Fibroblast of skin of back (primary cell): ENCODE measurements at regions not wholly inside any gene's neighbourhood (a gene's known extent, or its start where the extent isn't known, plus 50 kb on each side); places are given as distances from the start of the nearest gene placed in this dataset.
"Not testable (repeated sequence)": the region's sequence is repeated elsewhere in the genome, so short reads cannot be mapped to it uniquely, and the experiment has no call there.

Experiments used
- DNase-seq: peaks from one replicate; pipeline ENCODE4 v3.0.0-alpha.2; 2013

- DNase-seq, result no peak
Observed at GRCh38 chr5:171542525-171543140, 123.2 kb downstream of the FGF18 start.

- peak; percentile 21 for DNase-seq
Observed at GRCh38 chr5:171543148-171543815, 123.8 kb downstream of the FGF18 start.

DNA sequence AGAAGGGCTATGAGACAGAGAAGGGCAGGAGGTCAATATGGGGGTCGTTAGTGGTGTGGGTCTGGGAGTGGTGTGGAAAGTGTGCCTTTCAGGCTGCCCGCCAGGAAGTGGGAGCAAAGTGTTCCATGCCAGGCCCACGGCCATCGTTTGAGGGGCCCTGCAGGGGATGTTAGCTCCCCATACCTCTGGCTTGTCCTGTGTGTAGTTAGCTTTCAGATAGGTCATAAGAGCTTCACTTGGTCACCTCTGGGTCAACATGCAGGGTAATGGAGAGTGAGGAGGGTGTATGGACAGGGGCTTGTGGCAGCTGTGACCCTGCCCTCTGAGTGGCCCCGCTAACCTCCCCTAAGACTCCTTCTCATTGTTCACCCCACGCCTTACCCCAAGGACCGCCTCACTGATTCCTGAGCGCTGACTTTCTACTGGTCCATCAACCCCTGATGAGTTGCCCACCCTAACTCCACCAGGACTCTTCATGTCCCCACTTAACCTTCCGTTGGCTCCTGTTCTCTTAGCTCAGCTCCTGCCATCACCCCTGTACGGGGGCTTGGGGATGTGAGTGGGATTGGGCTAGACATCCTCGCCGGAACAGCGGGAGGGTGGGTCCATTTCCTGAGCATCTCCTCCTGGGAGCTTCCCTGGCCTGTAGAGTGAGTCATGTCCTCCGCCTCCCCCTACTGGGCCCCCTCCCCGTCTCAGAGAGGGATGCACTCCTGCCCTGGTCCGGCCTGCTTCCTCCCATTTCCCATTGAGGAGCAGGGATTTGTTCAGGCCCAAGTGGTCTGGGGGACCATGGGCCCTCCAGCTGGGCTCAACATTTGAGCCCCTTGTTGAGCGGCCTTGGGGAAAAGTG is 125.7 kb downstream of the FGF18 start:
- DNase-seq, result no peak

GRCh38 chr5:171549274-171549673 is 129.8 kb downstream of the FGF18 start:
- no peak for DNase-seq

GRCh38 chr5:171553817-171554216 is 134.4 kb downstream of the FGF18 start:
- not testable (repeated sequence) for DNase-seq

DNA sequence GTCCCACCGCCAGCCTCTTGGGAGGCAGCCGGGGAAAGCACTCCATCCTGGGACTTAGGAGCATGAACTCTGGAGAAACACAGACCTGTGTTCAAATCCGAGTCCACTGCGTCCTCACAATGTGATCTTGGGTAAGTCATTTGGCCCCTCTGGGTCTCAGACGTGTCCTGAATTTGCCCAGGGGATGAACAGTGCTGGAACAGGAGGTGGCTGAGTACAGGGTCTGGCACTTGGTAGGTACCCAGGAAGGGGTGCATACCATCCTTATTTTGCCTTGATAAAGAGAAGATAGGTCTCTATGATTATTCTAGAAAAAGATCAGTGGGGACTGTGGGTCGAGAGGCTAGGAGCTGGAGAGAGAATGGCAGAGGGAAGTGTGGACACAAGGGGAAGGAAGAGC is 135.7 kb downstream of the FGF18 start:
- no peak for DNase-seq

GRCh38 chr5:171562822-171563221 is 143.4 kb downstream of the FGF18 start:
- DNase-seq, result no peak

GRCh38 chr5:171568389-171568788 is 148.9 kb downstream of the FGF18 start:
- no peak for DNase-seq

DNA sequence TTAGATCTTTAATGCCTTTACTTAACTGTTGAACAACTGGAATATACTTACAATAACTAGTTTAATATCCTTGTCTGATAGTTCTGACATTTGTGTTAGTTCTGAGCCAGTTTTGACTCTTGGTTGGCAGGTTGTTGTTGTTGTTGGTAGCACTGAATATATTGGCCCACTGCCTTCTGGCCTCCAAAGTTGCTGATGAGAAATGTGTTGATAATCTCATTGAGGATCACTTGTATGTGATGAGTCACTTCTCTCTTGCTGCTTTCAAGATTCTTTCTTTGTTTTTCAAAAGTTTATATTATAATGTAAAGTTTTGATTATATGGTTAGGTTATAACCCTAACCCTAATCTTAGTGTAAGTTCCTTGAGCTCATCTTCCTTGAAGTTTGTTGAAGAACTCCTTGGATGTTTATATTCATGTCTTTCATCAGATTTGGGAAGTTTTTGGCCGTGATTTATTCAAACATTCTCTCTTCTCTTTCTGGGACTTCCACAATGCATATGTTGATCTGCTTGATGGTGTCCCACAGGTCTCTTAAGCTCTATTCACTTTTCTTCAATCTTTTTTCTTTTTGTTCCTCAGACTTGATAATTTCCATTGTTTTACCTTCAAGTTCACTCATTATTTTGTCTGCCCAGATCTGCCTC is 149.7 kb downstream of the FGF18 start:
- no peak for DNase-seq

- DNase-seq, result no peak
Observed at GRCh38 chr5:171570244-171570825, 150.9 kb downstream of the FGF18 start.

DNA sequence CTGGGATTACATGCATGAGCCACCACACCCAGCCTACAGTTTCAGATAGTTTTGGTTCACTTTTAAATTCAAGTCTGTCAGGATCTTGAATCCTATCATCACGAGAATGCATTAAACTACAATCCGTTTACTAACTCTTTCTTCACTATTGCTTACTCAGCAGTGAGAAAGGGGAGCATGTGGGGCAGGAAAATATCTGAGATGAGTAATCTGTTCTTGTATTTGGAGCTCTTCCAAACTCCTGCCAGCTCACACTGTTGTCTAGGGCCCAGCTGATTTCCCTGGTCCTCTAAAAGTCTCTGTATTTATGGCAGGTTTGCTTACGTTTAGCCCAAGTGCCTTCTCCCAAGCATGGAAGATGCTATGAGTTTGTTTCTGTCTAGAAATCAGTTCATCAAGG is 152.2 kb downstream of the FGF18 start:
- peak; percentile 56 for DNase-seq

DNA sequence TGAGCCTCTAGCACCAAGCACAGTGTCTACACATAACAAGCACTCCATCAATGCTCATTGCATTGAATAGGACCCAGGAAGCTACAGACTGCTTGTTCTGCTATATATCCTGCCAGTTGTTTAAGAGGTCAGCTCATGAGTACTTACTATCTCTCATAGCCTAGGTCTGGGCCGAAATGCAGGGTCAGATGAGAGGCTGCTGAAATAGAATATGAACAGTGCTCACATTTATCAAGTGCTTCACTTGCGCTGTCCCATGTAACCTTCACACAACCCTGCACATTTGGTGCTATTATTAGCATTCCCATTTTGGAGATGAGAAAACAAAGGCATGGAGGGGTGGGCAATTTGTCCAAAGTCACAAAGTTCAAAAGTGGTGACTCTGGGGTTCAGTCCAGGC is 153.6 kb downstream of the FGF18 start:
- DNase-seq, result no peak

GRCh38 chr5:171573451-171574225 is 154.2 kb downstream of the FGF18 start:
- no peak for DNase-seq

DNA sequence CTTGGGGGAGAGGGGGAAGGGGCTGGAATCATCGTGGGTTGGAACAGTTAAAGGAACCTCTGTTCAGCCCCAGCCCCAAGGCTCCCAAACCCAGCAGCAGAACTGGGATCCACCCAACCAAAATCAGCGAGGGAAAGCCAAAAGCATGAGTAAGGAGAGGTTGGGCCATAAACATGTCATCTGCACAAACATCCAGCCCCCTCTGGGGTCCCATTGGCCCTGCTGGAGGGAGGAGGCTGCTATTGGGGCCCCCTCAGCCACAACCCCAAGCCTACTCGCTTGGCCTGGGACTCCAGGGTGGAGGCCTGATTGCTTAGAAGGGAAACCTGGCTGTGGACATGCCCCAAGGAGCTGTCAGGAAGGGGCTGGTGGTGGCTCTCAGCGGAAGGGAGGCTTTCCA is 154.9 kb downstream of the FGF18 start:
- no peak for DNase-seq

- DNase-seq, result no peak
Observed at GRCh38 chr5:171575386-171575785, 155.9 kb downstream of the FGF18 start.

DNA sequence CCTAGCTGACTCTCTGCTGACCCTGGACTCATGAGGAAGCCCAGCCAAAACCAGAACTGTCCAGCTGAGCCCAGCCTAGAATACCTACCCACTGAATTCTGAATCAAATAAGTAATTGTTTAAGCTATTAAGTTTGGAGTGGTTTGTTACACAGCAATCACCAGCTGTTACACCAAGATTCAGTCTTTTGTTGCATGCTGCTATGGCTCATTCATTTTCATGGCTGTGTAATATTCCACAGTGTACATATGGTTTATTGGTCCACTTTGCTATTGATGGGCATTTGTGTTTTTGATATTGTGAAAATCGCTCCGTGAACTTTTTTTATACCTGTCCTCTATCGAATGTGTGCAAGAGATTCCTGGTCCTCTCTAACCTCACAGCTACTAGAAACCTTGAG is 156.4 kb downstream of the FGF18 start:
- DNase-seq, result no peak

- DNase-seq, result no peak
Observed at GRCh38 chr5:171577042-171577758, 157.8 kb downstream of the FGF18 start.

GRCh38 chr5:171578049-171578828 is 158.8 kb downstream of the FGF18 start:
- no peak for DNase-seq

DNA sequence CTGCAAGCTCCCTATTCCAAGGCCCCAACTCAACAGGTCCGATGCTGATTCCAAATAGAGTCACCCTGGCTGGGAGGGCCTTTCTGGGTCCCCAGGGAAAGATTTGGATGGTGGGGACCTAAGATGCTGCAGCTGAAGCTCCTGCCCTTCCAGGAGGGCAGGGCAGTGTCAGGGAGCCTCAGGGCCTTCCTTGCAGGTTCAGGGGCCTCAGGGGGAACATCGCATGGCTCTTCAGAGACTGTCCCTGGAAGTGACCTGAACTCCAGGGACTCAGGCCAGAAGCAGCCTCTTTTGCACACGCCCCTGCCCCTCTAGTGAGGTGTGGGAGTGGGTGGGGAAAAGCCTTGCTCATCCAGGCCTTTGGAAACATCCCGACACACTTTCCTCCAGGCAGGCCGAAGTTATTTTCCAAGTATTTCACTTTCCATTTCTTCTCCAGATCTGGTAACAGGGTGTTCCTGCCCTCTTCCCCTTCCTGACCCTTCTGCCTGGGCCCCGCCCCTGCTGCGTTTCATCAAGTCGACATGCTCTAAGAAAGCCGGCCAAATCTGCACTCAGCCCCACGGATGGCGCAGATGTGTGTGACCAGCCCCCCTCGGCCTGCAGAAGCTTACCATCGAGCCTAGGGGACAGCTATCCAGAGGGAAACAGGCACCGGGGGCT is 159.5 kb downstream of the FGF18 start:
- DNase-seq, result no peak

GRCh38 chr5:171579976-171580411 is 160.5 kb downstream of the FGF18 start:
- no peak for DNase-seq
